GM19438 (cell line): ENCODE measurements at regions not wholly inside any gene's neighbourhood (a gene's known extent, or its start where the extent isn't known, plus 50 kb on each side); places are given as distances from the start of the nearest gene placed in this dataset.

Experiments used
- ATAC-seq: cut with Tn5 transposase; IDR thresholded peaks from one replicate; pipeline ENCODE4 v1.9.1; 2021; ENCODE audit warnings: low read depth; ENCODE audit not compliant: unreplicated experiment

GRCh38 chr20:22335210-22335609 lies 249.2 kb downstream of the FOXA2 start:
- no peak for ATAC-seq

GRCh38 chr20:22333885-22334545 lies 250.4 kb downstream of the FOXA2 start:
- ATAC-seq: peak; percentile 70

GRCh38 chr20:22324505-22324904 lies 259.9 kb downstream of the FOXA2 start:
- ATAC-seq: no peak

- ATAC-seq: no peak
Measured at GRCh38 chr20:22322513-22322912, 261.9 kb downstream of the FOXA2 start.

- ATAC-seq: no peak
Measured at GRCh38 chr20:22321191-22321590, 263.2 kb downstream of the FOXA2 start.

- no peak for ATAC-seq
Measured at GRCh38 chr20:22320245-22320915, 264.0 kb downstream of the FOXA2 start.

GRCh38 chr20:22315771-22316170 lies 268.6 kb downstream of the FOXA2 start:
- no peak for ATAC-seq

GRCh38 chr20:22315073-22315472 lies 269.3 kb downstream of the FOXA2 start:
- ATAC-seq: no peak

- no peak for ATAC-seq
Measured at GRCh38 chr20:22312744-22313346, 271.5 kb downstream of the FOXA2 start.

- no peak for ATAC-seq
Measured at GRCh38 chr20:22308934-22309333, 275.4 kb downstream of the FOXA2 start.

- ATAC-seq: no peak
Measured at GRCh38 chr20:22307409-22307808, 277.0 kb downstream of the FOXA2 start.

GRCh38 chr20:22305381-22305780 lies 279.0 kb downstream of the FOXA2 start:
- no peak for ATAC-seq

- ATAC-seq: no peak
Measured at GRCh38 chr20:22303523-22303922, 280.8 kb downstream of the FOXA2 start.

GRCh38 chr20:22302039-22302438 lies 282.3 kb downstream of the FOXA2 start:
- ATAC-seq: no peak

- no peak for ATAC-seq
Measured at GRCh38 chr20:22293886-22294285, 290.5 kb downstream of the FOXA2 start.

GRCh38 chr20:22289442-22289841 lies 294.9 kb downstream of the FOXA2 start:
- ATAC-seq: no peak

GRCh38 chr20:22288957-22289356 lies 295.4 kb downstream of the FOXA2 start:
- ATAC-seq: no peak

- no peak for ATAC-seq
Measured at GRCh38 chr20:22288156-22288555, 296.2 kb downstream of the FOXA2 start.

- ATAC-seq: no peak
Measured at GRCh38 chr20:22285555-22285954, 298.8 kb downstream of the FOXA2 start.

GRCh38 chr20:22282696-22283095 lies 301.7 kb downstream of the FOXA2 start:
- no peak for ATAC-seq

GRCh38 chr20:22274330-22274729 lies 310.0 kb downstream of the FOXA2 start:
- no peak for ATAC-seq

GRCh38 chr20:22268675-22269074 lies 315.7 kb downstream of the FOXA2 start:
- no peak for ATAC-seq
